Ascending aorta (tissue), 2 donors: ENCODE measurements at regions not wholly inside any gene's neighbourhood (a gene's known extent, or its start where the extent isn't known, plus 50 kb on each side); places are given as distances from the start of the nearest gene placed in this dataset.

ENCODE experiments used
- DNase-seq, 2 donors: peaks; one replicate each; pipeline ENCODE4 v3.0.0-alpha.2; 2019; ENCODE audit warnings: low spot score in 2 of 2
- H3K27ac ChIP-seq, 2 donors: fragments of 200-600 bp; sonication (generic); one replicate each; pipeline ENCODE4 v1.5.1; 2016 to 2017; ENCODE audit warnings: mild to moderate bottlenecking in 1 of 2
- H3K27me3 ChIP-seq: fragments of 200-600 bp; sonication (generic); one replicate; pipeline ENCODE4 v1.5.1; 2017
- H3K36me3 ChIP-seq, 2 donors: fragments of 200-600 bp; sonication (generic); one replicate each; pipeline ENCODE4 v1.5.1; 2016
- H3K4me1 ChIP-seq, 2 donors: fragments of 200-600 bp; sonication (generic); one replicate each; pipeline ENCODE4 v1.5.1; 2016 to 2017; ENCODE audit warnings: mild to moderate bottlenecking in 1 of 2
- H3K4me3 ChIP-seq, 2 donors: fragments of 200-600 bp; sonication (generic); one replicate each; pipeline ENCODE4 v1.5.1; 2016 to 2017; ENCODE audit warnings: mild to moderate bottlenecking in 1 of 2
- H3K9me3 ChIP-seq, 2 donors: fragments of 200-600 bp; sonication (generic); one replicate each; pipeline ENCODE4 v1.5.1; 2016
- CTCF ChIP-seq, 3 experiments: fragments of 200-600 bp in 2 of 3; fragments of 450-650 bp in 1 of 3; sonication (generic) in 2 of 3; IDR thresholded peaks; one replicate each; pipeline ENCODE4 v1.5.1; 2016 to 2019; ENCODE audit warnings: antibody characterized with exemption in 3 of 3, mild to moderate bottlenecking in 1 of 3, moderate library complexity in 1 of 3
- intact Hi-C: fragments of 100-400 bp; cut with DNase I; formaldehyde crosslinking; loops from one replicate; pipeline ENCODE4 v1.15.1; 2023

GRCh38 chr3:182445576-182445975 lies 347.7 kb upstream of the ATP11B start:
- intact Hi-C loops: no loop called here

GRCh38 chr3:182450942-182451787 lies 342.1 kb upstream of the ATP11B start:
- Histone ChIP-seq H3K27me3 (no peaks in the 10 kb centered on the region), H3K36me3 (no peaks in the 10 kb centered on the region), H3K4me1 (no peaks in the 10 kb centered on the region), H3K27ac (no peak overlapping the region), H3K9me3 (no peaks in the 10 kb centered on the region), H3K4me3 (no peak overlapping the region)
- intact Hi-C loops: no loop called here
- TF ChIP-seq CTCF (IDR thresholded peaks at IDR 0.05): no peak
- DNase-seq: no peak

More at GRCh38 chr3:182445576-182445975, 347.7 kb upstream of the ATP11B start:
- Histone ChIP-seq H3K9me3 (no peaks in the 10 kb centered on the region), H3K4me1 (no peaks in the 10 kb centered on the region), H3K27ac (no peak overlapping the region), H3K4me3 (no peak overlapping the region), H3K36me3 (no peaks in the 10 kb centered on the region), H3K27me3 (no peaks in the 10 kb centered on the region)
- no peak for TF ChIP-seq CTCF (IDR thresholded peaks at IDR 0.05)
- DNase-seq: no peak

DNA sequence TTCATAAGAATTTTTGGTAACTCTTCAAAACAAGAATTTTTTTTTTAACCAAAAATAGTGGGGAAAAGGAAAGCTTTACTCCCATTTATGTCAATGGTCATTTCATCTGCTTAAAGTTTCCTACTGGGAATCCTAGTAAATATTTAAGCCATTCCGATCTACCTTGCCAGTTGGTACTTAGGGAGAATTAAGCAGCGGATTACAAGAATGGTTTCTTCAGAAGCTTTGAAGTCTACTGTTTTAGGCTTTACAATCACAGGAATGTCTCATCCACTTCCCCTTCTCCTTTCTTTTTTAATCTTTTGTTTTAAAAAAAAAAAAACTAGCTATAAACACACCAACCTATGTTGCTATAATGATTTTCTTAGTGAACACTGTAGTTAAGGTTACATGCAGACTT lies 341.4 kb upstream of the ATP11B start:
- intact Hi-C loops: no loop called here
- Histone ChIP-seq H3K9me3 (no peaks in the 10 kb centered on the region), H3K27ac (no peak overlapping the region), H3K4me3 (no peak overlapping the region), H3K36me3 (no peaks in the 10 kb centered on the region), H3K27me3 (no peaks in the 10 kb centered on the region), H3K4me1 (no peaks in the 10 kb centered on the region)
- no peak for DNase-seq
- TF ChIP-seq CTCF (IDR thresholded peaks at IDR 0.05): no peak

DNA sequence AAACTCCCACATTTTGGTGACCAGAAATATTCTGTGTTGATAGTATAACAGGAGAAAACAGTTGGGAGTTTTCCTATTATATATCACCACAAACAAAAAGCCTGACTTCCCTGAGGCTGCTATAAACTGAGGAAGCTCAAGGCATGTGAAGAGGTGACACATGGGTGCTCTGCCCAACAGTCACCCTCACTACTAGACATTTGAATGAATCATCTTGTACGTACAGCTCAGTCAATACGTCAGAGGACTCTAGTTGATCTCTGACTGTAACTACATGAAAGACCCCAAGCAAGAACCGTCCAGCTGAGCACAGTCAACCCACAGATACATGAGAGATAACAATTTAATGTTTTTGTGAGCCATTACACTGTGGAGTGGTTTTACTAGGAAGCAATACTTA lies 338.3 kb upstream of the ATP11B start:
- H3K27me3 ChIP-seq: no peaks in the 10 kb centered on the region
- H3K9me3 ChIP-seq: no peaks in the 10 kb centered on the region
- H3K4me3 ChIP-seq: no peak overlapping the region
- no peak overlapping the region for H3K27ac ChIP-seq
- no peak for TF ChIP-seq CTCF (IDR thresholded peaks at IDR 0.05)
- H3K4me1 ChIP-seq: no peaks in the 10 kb centered on the region
- no peaks in the 10 kb centered on the region for H3K36me3 ChIP-seq
- intact Hi-C loops: no loop called here
- DNase-seq: no peak

- no peaks in the 10 kb centered on the region for H3K4me1 ChIP-seq
- no peak overlapping the region for H3K27ac ChIP-seq
- H3K36me3 ChIP-seq: no peaks in the 10 kb centered on the region
- no peaks in the 10 kb centered on the region for H3K27me3 ChIP-seq
- no peaks in the 10 kb centered on the region for H3K9me3 ChIP-seq
- H3K4me3 ChIP-seq: no peak overlapping the region
- no peak for DNase-seq
- intact Hi-C loops: no loop called here
- no peak for TF ChIP-seq CTCF (IDR thresholded peaks at IDR 0.05)
These were observed 333.0 kb upstream of the ATP11B start for GRCh38 chr3:182460303-182460702.
